DMS 273 (cell line): ENCODE measurements at regions not wholly inside any gene's neighbourhood (a gene's known extent, or its start where the extent isn't known, plus 50 kb on each side); places are given as distances from the start of the nearest gene placed in this dataset.
"Not testable (repeated sequence)": the region's sequence is repeated elsewhere in the genome, so short reads cannot be mapped to it uniquely, and the experiment has no call there.

Source experiments
- DNase-seq: peaks from one replicate; lab custom pipeline; 2025; ENCODE audit not compliant: unreplicated experiment; lab: John Stamatoyannopoulos, UW

GRCh38 chr14:29982171-29982570 lies 54.5 kb upstream of the PRKD1 start:
- no peak for DNase-seq

- no peak for DNase-seq
Observed at GRCh38 chr14:29982993-29983392, 55.3 kb upstream of the PRKD1 start.

GRCh38 chr14:29990344-29990857 lies 62.8 kb upstream of the PRKD1 start:
- DNase-seq, result not testable (repeated sequence)

GRCh38 chr14:29990993-29991392 lies 63.3 kb upstream of the PRKD1 start:
- DNase-seq, result no peak

GRCh38 chr14:29993143-29993542 lies 65.5 kb upstream of the PRKD1 start:
- DNase-seq, result no peak

GRCh38 chr14:29999013-29999539 lies 71.4 kb upstream of the PRKD1 start:
- no peak for DNase-seq

- no peak for DNase-seq
Observed at GRCh38 chr14:30002859-30003258, 75.2 kb upstream of the PRKD1 start.

GRCh38 chr14:30005114-30005808 lies 77.6 kb upstream of the PRKD1 start:
- DNase-seq, result peak; percentile 73

- DNase-seq, result no peak
Observed at GRCh38 chr14:30006695-30007094, 79.0 kb upstream of the PRKD1 start.

GRCh38 chr14:30015489-30015888 lies 87.8 kb upstream of the PRKD1 start:
- no peak for DNase-seq

GRCh38 chr14:30016002-30016401 lies 88.4 kb upstream of the PRKD1 start:
- DNase-seq, result no peak

GRCh38 chr14:30017370-30017993 lies 89.8 kb upstream of the PRKD1 start:
- DNase-seq, result no peak

GRCh38 chr14:30020271-30020670 lies 92.6 kb upstream of the PRKD1 start:
- DNase-seq, result no peak

- no peak for DNase-seq
Observed at GRCh38 chr14:30020687-30021086, 93.0 kb upstream of the PRKD1 start.

- not testable (repeated sequence) for DNase-seq
Observed at GRCh38 chr14:30023350-30023749, 95.7 kb upstream of the PRKD1 start.

GRCh38 chr14:30034152-30034551 lies 106.5 kb upstream of the PRKD1 start:
- DNase-seq, result peak; percentile 7

GRCh38 chr14:30035361-30035760 lies 107.7 kb upstream of the PRKD1 start:
- no peak for DNase-seq

- no peak for DNase-seq
Observed at GRCh38 chr14:30045720-30046119, 118.1 kb upstream of the PRKD1 start.

- DNase-seq, result no peak
Observed at GRCh38 chr14:30053103-30053502, 125.5 kb upstream of the PRKD1 start.

- peak; percentile 3 for DNase-seq
Observed at GRCh38 chr14:30054201-30054600, 126.6 kb upstream of the PRKD1 start.

GRCh38 chr14:30058401-30058800 lies 130.8 kb upstream of the PRKD1 start:
- DNase-seq, result no peak

GRCh38 chr14:30063746-30064145 lies 136.1 kb upstream of the PRKD1 start:
- DNase-seq, result no peak
